Common myeloid progenitor, CD34-positive (primary cell): ENCODE measurements at regions not wholly inside any gene's neighbourhood (a gene's known extent, or its start where the extent isn't known, plus 50 kb on each side); places are given as distances from the start of the nearest gene placed in this dataset.

Experiments used
- CTCF ChIA-PET: fragments of 350-600 bp; sonication (Branson Sonifier 250); formaldehyde crosslinking; loops from one replicate; lab custom pipeline; 2021; ENCODE audit warnings: antibody characterized with exemption; lab: Charles Lee
- POLR2A ChIA-PET: fragments of 350-600 bp; sonication (Branson Sonifier 250); formaldehyde crosslinking; loops from one replicate; lab custom pipeline; 2021; ENCODE audit warnings: antibody characterized with exemption; lab: Charles Lee
- DNase-seq, 3 donors: peaks; one replicate each; pipeline versions ENCODE4 v3.0.0 to v3.0.0-alpha.2; 2013
- H3K27ac ChIP-seq, 2 experiments: 1 replicate in 1 of 2; 2 replicates in 1 of 2; pipeline ENCODE4 v1.7.0; 2013; ENCODE audit warnings: inconsistent platforms in 2 of 2, low read length in 2 of 2, mild to moderate bottlenecking in 2 of 2, low read depth in 1 of 2, moderate library complexity in 1 of 2; ENCODE audit not compliant: severe bottlenecking in 2 of 2, insufficient read depth in 1 of 2, poor library complexity in 1 of 2
- H3K27me3 ChIP-seq, 5 experiments: replicated peaks in 2 of 5; 1 replicate in 3 of 5; 2 replicates in 2 of 5; pipeline versions ENCODE4 v1.6.1 to v1.7.0; 2013; ENCODE audit warnings: low read length in 4 of 5, mild to moderate bottlenecking in 2 of 5, moderate library complexity in 2 of 5, inconsistent platforms in 1 of 5; ENCODE audit not compliant: insufficient read depth in 5 of 5, control insufficient read depth in 4 of 5
- H3K36me3 ChIP-seq, 4 experiments: 1 replicate in 2 of 4; 2 replicates in 2 of 4; pipeline versions ENCODE4 v1.6.1 to v1.7.0; 2013; ENCODE audit warnings: low read length in 3 of 4, control low read depth in 1 of 4, mild to moderate bottlenecking in 1 of 4; ENCODE audit not compliant: control insufficient read depth in 4 of 4, insufficient read depth in 4 of 4
- H3K4me1 ChIP-seq, 4 experiments: 1 replicate in 3 of 4; 2 replicates in 1 of 4; pipeline versions ENCODE4 v1.6.1 to v1.7.1; 2013; ENCODE audit warnings: low read length in 3 of 4, mild to moderate bottlenecking in 3 of 4, control low read depth in 1 of 4, inconsistent platforms in 1 of 4, moderate library complexity in 1 of 4; ENCODE audit not compliant: control insufficient read depth in 4 of 4, insufficient read depth in 4 of 4; ENCODE audit errors: control extremely low read depth in 1 of 4
- H3K4me3 ChIP-seq, 7 experiments: 1 replicate in 4 of 7; 2 replicates in 3 of 7; pipeline versions ENCODE4 v1.5.1 to v1.7.0; 2013; ENCODE audit warnings: mild to moderate bottlenecking in 7 of 7, low read length in 6 of 7, moderate library complexity in 6 of 7, inconsistent platforms in 2 of 7, low read depth in 2 of 7, control low read depth in 1 of 7; ENCODE audit not compliant: insufficient read depth in 4 of 7, control insufficient read depth in 1 of 7; ENCODE audit errors: extremely low read depth in 1 of 7
- H3K9me3 ChIP-seq, 5 experiments: 1 replicate in 4 of 5; 2 replicates in 1 of 5; pipeline versions ENCODE4 v1.6.1 to v1.7.1; 2013; ENCODE audit warnings: low read length in 4 of 5, mild to moderate bottlenecking in 2 of 5, inconsistent platforms in 1 of 5, low read depth in 1 of 5, moderate library complexity in 1 of 5; ENCODE audit not compliant: control insufficient read depth in 4 of 5, insufficient read depth in 2 of 5; ENCODE audit errors: control extremely low read depth in 1 of 5
- WGBS: methylation state at CpG from one replicate; pipeline ENCODE4 v1.1.5; 2013; ENCODE audit not compliant: insufficient coverage; 5-methylcytosine and 5-hydroxymethylcytosine counted together

- WGBS = 80% methylated on average over 4 of the region's 5 CpGs
- H3K9me3 ChIP-seq = no peaks in the 10 kb centered on the region
- no peak overlapping the region for H3K27ac ChIP-seq
- no peaks in the 10 kb centered on the region for H3K4me1 ChIP-seq
- POLR2A ChIA-PET = no interaction called here
- H3K36me3 ChIP-seq = no peaks in the 10 kb centered on the region
- no peak overlapping the region for H3K4me3 ChIP-seq
- peaks cover 0 to 26% (median 1%) of the 10 kb centered on the region in 5 experiments for H3K27me3 ChIP-seq
- CTCF ChIA-PET = no interaction called here
- no peak for DNase-seq
These were observed 549.2 kb downstream of the PTPRU start for GRCh38 chr1:29785554-29785953.

- ChIA-PET POLR2A (no interaction called here), CTCF (no interaction called here)
- DNase-seq = no peak
- Histone ChIP-seq H3K9me3 (no peaks in the 10 kb centered on the region), H3K27ac (no peak overlapping the region), H3K4me1 (no peaks in the 10 kb centered on the region), H3K27me3 (peaks cover 0 to 26% (median 1%) of the 10 kb centered on the region in 5 experiments), H3K4me3 (no peak overlapping the region), H3K36me3 (no peaks in the 10 kb centered on the region)
- WGBS = 85% methylated on average over 7 of the region's 7 CpGs
These were observed 548.8 kb downstream of the PTPRU start for GRCh38 chr1:29785137-29785527.

- Histone ChIP-seq H3K27ac (no peak overlapping the region), H3K27me3 (peaks cover 0 to 23% (median 0%) of the 10 kb centered on the region in 5 experiments), H3K4me3 (no peak overlapping the region), H3K36me3 (no peaks in the 10 kb centered on the region), H3K4me1 (no peaks in the 10 kb centered on the region), H3K9me3 (no peaks in the 10 kb centered on the region)
- ChIA-PET CTCF (no interaction called here), POLR2A (no interaction called here)
- WGBS = 58% methylated on average over 7 of the region's 10 CpGs
- DNase-seq = no peak
These were observed 548.2 kb downstream of the PTPRU start for GRCh38 chr1:29784276-29785136.

GRCh38 chr1:29783508-29784275, 547.4 kb downstream of the PTPRU start:
- Histone ChIP-seq H3K4me3 (no peak overlapping the region), H3K9me3 (peaks cover 0 to 6% (median 0%) of the 10 kb centered on the region in 5 experiments), H3K4me1 (no peaks in the 10 kb centered on the region), H3K27me3 (peaks cover 0 to 28% (median 0%) of the 10 kb centered on the region in 5 experiments), H3K27ac (no peak overlapping the region), H3K36me3 (no peaks in the 10 kb centered on the region)
- CTCF ChIA-PET = interaction anchor here (1.0 kb wide), 1 partner anchor 9 kb away, joined by 3 read pairs; no protein-coding TSS in a partner anchor
- DNase-seq = no peak
- POLR2A ChIA-PET = no interaction called here
- 87% methylated on average over 15 of the region's 17 CpGs for WGBS

GRCh38 chr1:29782846-29783507, 546.7 kb downstream of the PTPRU start:
- ChIA-PET CTCF (interaction anchor here (1.0 kb wide), 1 partner anchor 10 kb away, joined by 3 read pairs; no protein-coding TSS in a partner anchor), POLR2A (no interaction called here)
- Histone ChIP-seq H3K9me3 (peaks cover 0 to 6% (median 0%) of the 10 kb centered on the region in 5 experiments), H3K4me3 (no peak overlapping the region), H3K27me3 (peaks cover 0 to 30% (median 0%) of the 10 kb centered on the region in 5 experiments), H3K4me1 (no peaks in the 10 kb centered on the region), H3K27ac (no peak overlapping the region), H3K36me3 (no peaks in the 10 kb centered on the region)
- no peak for DNase-seq
- 76% methylated on average over 6 of the region's 6 CpGs for whole genome bisulfite sequencing

- H3K4me1 ChIP-seq = no peaks in the 10 kb centered on the region
- WGBS = 89% methylated on average over 5 of the region's 5 CpGs
- no peak overlapping the region for H3K27ac ChIP-seq
- ChIA-PET POLR2A (no interaction called here), CTCF (no interaction called here)
- no peak overlapping the region for H3K4me3 ChIP-seq
- DNase-seq = no peak
- H3K36me3 ChIP-seq = no peaks in the 10 kb centered on the region
- peaks cover 0 to 16% (median 3%) of the 10 kb centered on the region in 5 experiments for H3K9me3 ChIP-seq
- peaks cover 0 to 26% (median 0%) of the 10 kb centered on the region in 5 experiments for H3K27me3 ChIP-seq
These were observed 542.8 kb downstream of the PTPRU start for GRCh38 chr1:29779146-29779545.
